ENCODE measurements at regions not wholly inside any gene's neighbourhood (a gene's known extent, or its start where the extent isn't known, plus 50 kb on each side); places are given as distances from the start of the nearest gene placed in this dataset.

DNA sequence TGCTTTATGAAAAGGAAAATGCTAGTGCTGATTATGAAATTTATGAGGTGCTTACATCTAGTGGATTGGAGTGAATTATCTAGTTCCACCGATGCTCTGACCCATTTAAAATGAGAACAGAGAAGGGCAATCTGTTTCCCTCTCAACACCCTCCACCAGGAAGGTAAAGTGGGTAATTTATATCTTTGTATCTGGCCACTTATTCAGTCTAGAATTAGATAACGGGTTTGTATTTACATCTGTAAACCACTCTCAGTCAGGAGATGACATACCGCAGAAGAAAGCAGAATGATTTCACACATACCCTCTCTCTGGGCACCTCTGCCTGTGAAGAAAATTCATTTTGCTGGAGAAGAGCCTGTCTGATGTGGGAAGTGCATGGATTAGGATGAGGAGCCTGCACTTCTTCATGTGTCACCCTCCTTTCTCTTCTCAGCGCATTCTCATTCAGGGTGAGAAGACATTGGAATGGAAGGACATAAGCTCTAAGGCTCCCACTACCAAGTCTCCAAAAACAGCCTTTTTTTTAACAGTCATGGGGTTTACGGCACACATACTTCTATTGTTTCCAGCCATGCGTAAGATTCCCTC lies 646.7 kb upstream of the SALL1 start:
- TF ChIP-seq, protein P1, sequence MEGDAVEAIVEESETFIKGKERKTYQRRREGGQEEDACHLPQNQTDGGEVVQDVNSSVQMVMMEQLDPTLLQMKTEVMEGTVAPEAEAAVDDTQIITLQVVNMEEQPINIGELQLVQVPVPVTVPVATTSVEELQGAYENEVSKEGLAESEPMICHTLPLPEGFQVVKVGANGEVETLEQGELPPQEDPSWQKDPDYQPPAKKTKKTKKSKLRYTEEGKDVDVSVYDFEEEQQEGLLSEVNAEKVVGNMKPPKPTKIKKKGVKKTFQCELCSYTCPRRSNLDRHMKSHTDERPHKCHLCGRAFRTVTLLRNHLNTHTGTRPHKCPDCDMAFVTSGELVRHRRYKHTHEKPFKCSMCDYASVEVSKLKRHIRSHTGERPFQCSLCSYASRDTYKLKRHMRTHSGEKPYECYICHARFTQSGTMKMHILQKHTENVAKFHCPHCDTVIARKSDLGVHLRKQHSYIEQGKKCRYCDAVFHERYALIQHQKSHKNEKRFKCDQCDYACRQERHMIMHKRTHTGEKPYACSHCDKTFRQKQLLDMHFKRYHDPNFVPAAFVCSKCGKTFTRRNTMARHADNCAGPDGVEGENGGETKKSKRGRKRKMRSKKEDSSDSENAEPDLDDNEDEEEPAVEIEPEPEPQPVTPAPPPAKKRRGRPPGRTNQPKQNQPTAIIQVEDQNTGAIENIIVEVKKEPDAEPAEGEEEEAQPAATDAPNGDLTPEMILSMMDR (IDR thresholded peaks at IDR 0.05), result no peak
- TF ChIP-seq POLR2A (IDR thresholded peaks at IDR 0.05) (no peak), POLR2AphosphoS5 (IDR thresholded peaks at IDR 0.05; ENCODE audit: insufficient read depth in 1 of 2, low read depth in 1 of 2) (no peak)

Measured in vagina (tissue), 2 donors.